ENCODE measurements at regions not wholly inside any gene's neighbourhood (a gene's known extent, or its start where the extent isn't known, plus 50 kb on each side); places are given as distances from the start of the nearest gene placed in this dataset.

- TF ChIP-seq CTCF (IDR thresholded peaks at IDR 0.05) (no peak), POLR2AphosphoS5 (IDR thresholded peaks at IDR 0.05) (no peak), POLR2A (IDR thresholded peaks at IDR 0.05) (no peak)
Observed at GRCh38 chr14:75335571-75335970, 56.9 kb downstream of the FOS start.

Measured in breast epithelium (tissue), 3 donors.